ENCODE measurements at regions not wholly inside any gene's neighbourhood (a gene's known extent, or its start where the extent isn't known, plus 50 kb on each side); places are given as distances from the start of the nearest gene placed in this dataset.
A peak's percentile ranks its signal among the peaks of the same experiment; 100 is the strongest.

DNA sequence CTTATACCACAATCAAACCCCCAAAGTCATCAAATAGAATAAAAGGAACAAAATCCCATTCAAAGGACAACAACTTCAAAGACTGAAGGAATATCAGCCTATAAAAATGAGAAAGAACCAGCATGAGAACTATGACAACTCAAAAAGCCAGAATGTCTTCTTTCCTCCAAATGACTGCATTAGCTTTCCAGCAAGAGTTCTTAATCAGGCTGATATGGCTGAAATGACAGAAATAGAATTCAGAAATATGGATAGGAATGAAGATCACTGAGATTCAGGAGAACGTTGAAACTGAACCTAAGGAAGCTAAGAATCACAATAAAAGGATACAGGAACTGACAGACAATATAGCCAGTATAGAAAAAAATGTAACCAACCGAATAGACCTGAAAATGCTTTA lies 109.5 kb downstream of the SINHCAF start:
- Mint-ChIP-seq H3K27me3 (ENCODE audit: insufficient read depth) (peaks cover 71% of the 10 kb centered on the region), H3K4me1 (peaks cover 27% of the 10 kb centered on the region), H3K9me3 (no peaks in the 10 kb centered on the region), H3K4me3 (no peak overlapping the region), H3K36me3 (ENCODE audit: low read depth) (no peaks in the 10 kb centered on the region), H3K27ac (no peak overlapping the region)
- Histone ChIP-seq H3K27me3 (ENCODE audit: control insufficient read depth, insufficient read depth, low read length, poor library complexity, severe bottlenecking) (peaks cover 4% of the 10 kb centered on the region), H3K36me3 (ENCODE audit: control insufficient read depth, insufficient read depth, low read length) (no peaks in the 10 kb centered on the region), H3K4me1 (ENCODE audit: control insufficient read depth, insufficient read depth, low read length) (no peaks in the 10 kb centered on the region), H3K9me3 (ENCODE audit: control insufficient read depth, low read length) (no peaks in the 10 kb centered on the region), H3K9ac (ENCODE audit: extremely low read depth, low read length, poor library complexity, severe bottlenecking) (no peak overlapping the region), H3K27ac (ENCODE audit: low read depth, low read length) (no peak overlapping the region), H3K4me3 (ENCODE audit: low read length) (no peak overlapping the region)
- DNase-seq: no peak
- TF ChIP-seq, protein P1, sequence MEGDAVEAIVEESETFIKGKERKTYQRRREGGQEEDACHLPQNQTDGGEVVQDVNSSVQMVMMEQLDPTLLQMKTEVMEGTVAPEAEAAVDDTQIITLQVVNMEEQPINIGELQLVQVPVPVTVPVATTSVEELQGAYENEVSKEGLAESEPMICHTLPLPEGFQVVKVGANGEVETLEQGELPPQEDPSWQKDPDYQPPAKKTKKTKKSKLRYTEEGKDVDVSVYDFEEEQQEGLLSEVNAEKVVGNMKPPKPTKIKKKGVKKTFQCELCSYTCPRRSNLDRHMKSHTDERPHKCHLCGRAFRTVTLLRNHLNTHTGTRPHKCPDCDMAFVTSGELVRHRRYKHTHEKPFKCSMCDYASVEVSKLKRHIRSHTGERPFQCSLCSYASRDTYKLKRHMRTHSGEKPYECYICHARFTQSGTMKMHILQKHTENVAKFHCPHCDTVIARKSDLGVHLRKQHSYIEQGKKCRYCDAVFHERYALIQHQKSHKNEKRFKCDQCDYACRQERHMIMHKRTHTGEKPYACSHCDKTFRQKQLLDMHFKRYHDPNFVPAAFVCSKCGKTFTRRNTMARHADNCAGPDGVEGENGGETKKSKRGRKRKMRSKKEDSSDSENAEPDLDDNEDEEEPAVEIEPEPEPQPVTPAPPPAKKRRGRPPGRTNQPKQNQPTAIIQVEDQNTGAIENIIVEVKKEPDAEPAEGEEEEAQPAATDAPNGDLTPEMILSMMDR (conservative IDR thresholded peaks at IDR 0.05): no peak
- WGBS, 2 experiments (ENCODE audit: insufficient coverage in 1 of 2, insufficient read length in 1 of 2): 89 to 100% methylated on average over 1 to 2 of the region's 2 CpGs

DNA sequence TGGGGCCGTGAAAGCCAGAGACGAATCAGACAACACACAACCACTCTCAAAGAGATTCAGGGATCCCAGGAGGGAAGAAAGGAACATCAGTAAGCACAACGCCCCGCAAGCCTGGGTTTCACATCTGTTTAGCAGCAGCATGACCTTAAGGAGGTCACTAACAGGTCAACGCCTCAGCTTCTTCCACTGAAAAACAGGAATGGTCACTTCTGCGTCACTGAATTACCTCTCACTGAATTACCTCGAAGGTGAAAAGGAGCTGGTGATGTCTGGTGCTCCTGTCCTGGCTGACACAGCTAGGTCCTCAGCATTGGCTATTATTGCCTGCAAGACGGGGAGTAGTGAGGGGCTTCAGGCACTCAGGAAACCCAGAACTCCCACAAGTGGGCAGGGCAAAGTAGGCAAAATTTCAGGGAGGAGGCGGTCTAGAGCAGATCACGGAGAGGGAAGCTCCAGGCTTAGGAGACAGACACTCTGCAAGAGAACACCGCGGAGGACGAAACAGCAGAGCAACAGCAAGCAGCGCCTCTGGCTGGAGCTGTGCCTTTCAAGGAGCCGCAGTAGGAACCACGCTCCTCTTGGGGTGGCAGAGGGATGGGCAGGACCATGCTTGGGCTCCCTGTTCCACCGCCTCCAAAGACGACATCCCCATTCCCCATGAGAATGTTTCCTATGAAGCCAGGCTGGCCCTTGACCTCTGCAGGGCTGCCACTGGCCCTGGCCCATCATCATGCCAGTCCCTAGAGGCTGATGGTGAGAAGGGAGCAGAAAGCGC lies 108.4 kb downstream of the SINHCAF start:
- Mint-ChIP-seq H3K27ac (no peak overlapping the region), H3K9me3 (no peaks in the 10 kb centered on the region), H3K36me3 (ENCODE audit: low read depth) (no peaks in the 10 kb centered on the region), H3K27me3 (ENCODE audit: insufficient read depth) (peaks cover 68% of the 10 kb centered on the region), H3K4me1 (peaks cover 30% of the 10 kb centered on the region), H3K4me3 (no peak overlapping the region)
- H3K4me1 ChIP-seq (ENCODE audit: control insufficient read depth, insufficient read depth, low read length): no peaks in the 10 kb centered on the region
- TF ChIP-seq, protein P1 (conservative IDR thresholded peaks at IDR 0.05): peak; percentile 23
- no peaks in the 10 kb centered on the region for H3K9me3 ChIP-seq (ENCODE audit: control insufficient read depth, low read length)
- H3K27me3 ChIP-seq (ENCODE audit: control insufficient read depth, insufficient read depth, low read length, poor library complexity, severe bottlenecking): peaks cover 4% of the 10 kb centered on the region
- WGBS, 2 experiments (ENCODE audit: insufficient coverage in 1 of 2, insufficient read length in 1 of 2): 74 to 76% methylated on average over 13 to 19 of the region's 19 CpGs
- peak; percentile 76 for DNase-seq
- no peaks in the 10 kb centered on the region for H3K36me3 ChIP-seq (ENCODE audit: control insufficient read depth, insufficient read depth, low read length)
- no peak overlapping the region for H3K4me3 ChIP-seq (ENCODE audit: low read length)
- no peak overlapping the region for H3K9ac ChIP-seq (ENCODE audit: extremely low read depth, low read length, poor library complexity, severe bottlenecking)
- no peak overlapping the region for H3K27ac ChIP-seq (ENCODE audit: low read depth, low read length)

DNA sequence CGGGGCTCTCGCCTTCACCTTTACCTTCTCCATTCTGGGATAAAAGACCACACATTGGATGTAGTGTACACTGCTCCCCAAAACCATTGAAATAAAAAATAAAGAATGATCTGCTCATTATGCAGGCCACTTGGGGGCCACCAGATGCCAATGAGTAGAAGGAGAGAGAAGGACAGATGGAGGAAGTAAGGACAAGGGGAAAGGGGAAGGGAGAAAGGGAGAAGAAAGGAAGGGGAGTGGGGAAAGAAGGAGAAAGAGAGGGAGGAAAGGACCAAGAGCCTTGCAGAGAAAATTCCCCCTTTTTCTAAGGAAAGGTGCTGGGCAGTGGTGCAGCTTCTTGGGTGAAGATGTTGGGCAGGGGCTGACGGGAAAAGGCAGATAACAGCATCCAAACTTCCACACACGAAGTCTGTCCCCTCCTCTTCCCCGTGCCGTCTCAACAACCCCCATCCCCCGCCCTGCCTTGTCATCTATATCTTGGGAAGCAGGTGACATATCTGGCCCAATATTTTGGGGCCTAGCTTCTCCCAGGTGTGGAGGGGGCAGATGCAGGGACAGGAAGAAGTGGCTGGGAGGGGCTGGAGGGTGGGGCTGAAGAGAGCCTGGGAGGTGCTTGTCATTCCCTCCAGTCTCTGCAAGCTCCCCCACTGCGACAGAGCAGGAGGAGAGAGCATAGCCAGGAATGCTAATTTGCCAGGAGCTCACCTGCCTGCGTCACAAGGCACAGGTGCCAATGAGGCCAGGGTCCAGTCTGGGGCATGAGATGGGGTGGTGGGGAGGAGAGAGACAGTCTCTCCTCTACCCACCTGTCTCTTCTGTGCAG lies 107.5 kb downstream of the SINHCAF start:
- peaks cover 4% of the 10 kb centered on the region for H3K4me1 ChIP-seq (ENCODE audit: control insufficient read depth, insufficient read depth, low read length)
- H3K9me3 ChIP-seq (ENCODE audit: control insufficient read depth, low read length): no peaks in the 10 kb centered on the region
- Mint-ChIP-seq H3K36me3 (ENCODE audit: low read depth) (no peaks in the 10 kb centered on the region), H3K27me3 (ENCODE audit: insufficient read depth) (peaks cover 68% of the 10 kb centered on the region), H3K27ac (no peak overlapping the region), H3K4me3 (no peak overlapping the region), H3K9me3 (no peaks in the 10 kb centered on the region), H3K4me1 (peaks cover 39% of the 10 kb centered on the region)
- H3K36me3 ChIP-seq (ENCODE audit: control insufficient read depth, insufficient read depth, low read length): no peaks in the 10 kb centered on the region
- no peak overlapping the region for H3K27ac ChIP-seq (ENCODE audit: low read depth, low read length)
- H3K4me3 ChIP-seq (ENCODE audit: low read length): no peak overlapping the region
- peak; percentile 76 for DNase-seq
- no peak overlapping the region for H3K9ac ChIP-seq (ENCODE audit: extremely low read depth, low read length, poor library complexity, severe bottlenecking)
- H3K27me3 ChIP-seq (ENCODE audit: control insufficient read depth, insufficient read depth, low read length, poor library complexity, severe bottlenecking): peaks cover 4% of the 10 kb centered on the region
- TF ChIP-seq, protein P1 (conservative IDR thresholded peaks at IDR 0.05): no peak
- 67 to 72% methylated on average over 2 to 9 of the region's 9 CpGs for WGBS, 2 experiments (ENCODE audit: insufficient coverage in 1 of 2, insufficient read length in 1 of 2)

Data from endodermal cell (in vitro differentiated cells).